SK-N-MC (cell line): ENCODE measurements at regions not wholly inside any gene's neighbourhood (a gene's known extent, or its start where the extent isn't known, plus 50 kb on each side); places are given as distances from the start of the nearest gene placed in this dataset.

Experiments
- EZH2 ChIP-seq: fragments of 200-600 bp; sonication (generic); IDR thresholded peaks from one replicate; pipeline ENCODE4 v1.6.1; 2017; ENCODE audit warnings: antibody characterized with exemption
- FOXP2 ChIP-seq: optimal IDR thresholded peaks from 2 replicates; pipeline ENCODE3; 2011; ENCODE audit warnings: mild to moderate bottlenecking, moderate library complexity; ENCODE audit not compliant: insufficient read depth; ENCODE audit errors: extremely low read length, control extremely low read depth
- POLR2AphosphoS5 ChIP-seq: IDR thresholded peaks from 2 replicates; pipeline ENCODE4 v1.6.1; 2012; ENCODE audit warnings: mild to moderate bottlenecking, low read depth, low read length, borderline replicate concordance

DNA sequence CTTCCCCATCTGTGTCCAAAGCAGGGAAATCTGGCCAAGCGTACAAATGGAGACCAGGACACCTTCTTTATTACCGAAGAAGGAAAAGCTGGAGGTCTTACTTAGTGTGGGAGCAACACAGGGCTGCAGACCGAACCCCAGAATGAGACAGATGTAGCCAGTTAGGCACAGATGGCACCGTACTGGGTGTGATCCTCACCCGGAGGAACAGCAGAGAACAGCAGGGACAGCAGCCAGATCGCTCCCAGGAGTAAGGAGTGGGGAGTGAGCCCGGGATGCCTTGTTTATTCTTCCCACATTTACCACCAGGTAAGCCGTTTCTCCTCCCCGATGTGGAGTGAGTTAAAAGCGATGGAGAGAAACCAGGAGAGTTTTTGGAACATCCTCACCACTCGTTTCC is 150.7 kb upstream of the SPRED2 start:
- TF ChIP-seq EZH2 (no peak), POLR2AphosphoS5 (no peak), FOXP2 (no peak)
